ENCODE measurements at regions not wholly inside any gene's neighbourhood (a gene's known extent, or its start where the extent isn't known, plus 50 kb on each side); places are given as distances from the start of the nearest gene placed in this dataset.
"Not testable (repeated sequence)": the region's sequence is repeated elsewhere in the genome, so short reads cannot be mapped to it uniquely, and the experiment has no call there.

DNA sequence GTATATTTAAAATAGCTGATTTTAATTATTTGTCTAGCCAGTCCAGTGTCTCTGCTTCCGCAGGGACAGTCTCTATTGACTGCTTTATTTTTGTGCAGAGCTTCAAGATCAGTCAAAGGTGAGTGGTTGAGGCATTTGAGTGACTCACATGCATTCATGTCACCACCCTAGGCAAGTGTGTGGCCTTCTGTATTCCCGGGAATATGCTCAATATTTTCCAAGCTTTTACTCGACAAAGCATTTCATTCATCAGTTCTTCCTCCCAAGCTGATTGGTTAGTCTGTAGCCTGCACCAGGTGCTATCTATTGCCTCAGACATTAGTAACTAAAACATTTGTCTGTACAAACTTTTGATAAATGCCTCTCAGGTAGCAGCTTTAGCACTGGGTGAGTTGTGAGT, 471.5 kb upstream of the NRG3 start:
- Histone ChIP-seq H3K27me3 (ENCODE audit: low read depth, low read length) (no peaks in the 10 kb centered on the region), H3K9me3 (ENCODE audit: control insufficient read depth in 1 of 2, low read length in 2 of 2) (no peaks in the 10 kb centered on the region), H3K27ac (ENCODE audit: low read length) (no peak overlapping the region), H3K36me3 (ENCODE audit: control insufficient read depth in 1 of 2, insufficient read depth in 2 of 2, low read length in 2 of 2) (no peaks in the 10 kb centered on the region), H3K4me3 (ENCODE audit: low read depth in 1 of 2, low read length in 2 of 2) (no peak overlapping the region), H3K4me1 (ENCODE audit: control insufficient read depth in 1 of 2, insufficient read depth in 2 of 2, low read length in 2 of 2) (no peaks in the 10 kb centered on the region)

- Histone ChIP-seq H3K27me3 (ENCODE audit: low read depth, low read length) (no peaks in the 10 kb centered on the region), H3K36me3 (ENCODE audit: control insufficient read depth in 1 of 2, insufficient read depth in 2 of 2, low read length in 2 of 2) (no peaks in the 10 kb centered on the region), H3K27ac (ENCODE audit: low read length) (no peak overlapping the region), H3K4me1 (ENCODE audit: control insufficient read depth in 1 of 2, insufficient read depth in 2 of 2, low read length in 2 of 2) (no peaks in the 10 kb centered on the region), H3K9me3 (ENCODE audit: control insufficient read depth in 1 of 2, low read length in 2 of 2) (no peaks in the 10 kb centered on the region), H3K4me3 (ENCODE audit: low read depth in 1 of 2, low read length in 2 of 2) (no peak overlapping the region)
These were observed 469.6 kb upstream of the NRG3 start for GRCh38 chr10:81405399-81405798.

- no peaks in the 10 kb centered on the region for H3K9me3 ChIP-seq (ENCODE audit: control insufficient read depth in 1 of 2, low read length in 2 of 2)
- no peaks in the 10 kb centered on the region for H3K4me1 ChIP-seq (ENCODE audit: control insufficient read depth in 1 of 2, insufficient read depth in 2 of 2, low read length in 2 of 2)
- H3K27ac ChIP-seq (ENCODE audit: low read length), result no peak overlapping the region
- H3K27me3 ChIP-seq (ENCODE audit: low read depth, low read length), result no peaks in the 10 kb centered on the region
- H3K4me3 ChIP-seq (ENCODE audit: low read depth in 1 of 2, low read length in 2 of 2), result no peak overlapping the region
- H3K36me3 ChIP-seq (ENCODE audit: control insufficient read depth in 1 of 2, insufficient read depth in 2 of 2, low read length in 2 of 2), result no peaks in the 10 kb centered on the region
These were observed 461.0 kb upstream of the NRG3 start for GRCh38 chr10:81414038-81414437.

DNA sequence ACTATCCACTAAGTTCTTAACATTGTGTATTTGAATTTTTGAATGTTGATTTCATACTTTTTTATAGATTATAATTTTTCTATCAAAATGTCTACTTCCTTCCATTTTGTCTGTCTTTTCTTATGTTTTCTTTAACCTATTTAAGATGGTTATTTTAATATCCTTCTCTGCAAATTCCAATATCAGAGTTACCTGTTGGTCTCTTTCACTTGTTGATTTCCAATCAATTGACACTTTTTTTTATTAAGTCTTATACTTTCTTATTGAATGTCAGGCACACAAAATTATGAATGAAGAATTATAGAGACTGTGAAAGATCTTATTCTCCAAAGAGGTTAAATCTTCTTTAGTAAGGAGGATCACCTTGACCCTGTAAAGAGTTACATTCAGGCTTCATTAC, 448.3 kb upstream of the NRG3 start:
- no peak overlapping the region for H3K4me3 ChIP-seq (ENCODE audit: low read depth in 1 of 2, low read length in 2 of 2)
- no peaks in the 10 kb centered on the region for H3K4me1 ChIP-seq (ENCODE audit: control insufficient read depth in 1 of 2, insufficient read depth in 2 of 2, low read length in 2 of 2)
- peaks cover 0 to 2% of the 10 kb centered on the region in 2 donors for H3K9me3 ChIP-seq (ENCODE audit: control insufficient read depth in 1 of 2, low read length in 2 of 2)
- no peaks in the 10 kb centered on the region for H3K27me3 ChIP-seq (ENCODE audit: low read depth, low read length)
- no peaks in the 10 kb centered on the region for H3K36me3 ChIP-seq (ENCODE audit: control insufficient read depth in 1 of 2, insufficient read depth in 2 of 2, low read length in 2 of 2)
- no peak overlapping the region for H3K27ac ChIP-seq (ENCODE audit: low read length)

GRCh38 chr10:81428456-81429134, 446.4 kb upstream of the NRG3 start:
- Histone ChIP-seq H3K27ac (ENCODE audit: low read length) (no peak overlapping the region), H3K36me3 (ENCODE audit: control insufficient read depth in 1 of 2, insufficient read depth in 2 of 2, low read length in 2 of 2) (no peaks in the 10 kb centered on the region), H3K27me3 (ENCODE audit: low read depth, low read length) (no peaks in the 10 kb centered on the region), H3K4me1 (ENCODE audit: control insufficient read depth in 1 of 2, insufficient read depth in 2 of 2, low read length in 2 of 2) (no peaks in the 10 kb centered on the region), H3K9me3 (ENCODE audit: control insufficient read depth in 1 of 2, low read length in 2 of 2) (no peaks in the 10 kb centered on the region), H3K4me3 (ENCODE audit: low read depth in 1 of 2, low read length in 2 of 2) (no peak overlapping the region)

DNA sequence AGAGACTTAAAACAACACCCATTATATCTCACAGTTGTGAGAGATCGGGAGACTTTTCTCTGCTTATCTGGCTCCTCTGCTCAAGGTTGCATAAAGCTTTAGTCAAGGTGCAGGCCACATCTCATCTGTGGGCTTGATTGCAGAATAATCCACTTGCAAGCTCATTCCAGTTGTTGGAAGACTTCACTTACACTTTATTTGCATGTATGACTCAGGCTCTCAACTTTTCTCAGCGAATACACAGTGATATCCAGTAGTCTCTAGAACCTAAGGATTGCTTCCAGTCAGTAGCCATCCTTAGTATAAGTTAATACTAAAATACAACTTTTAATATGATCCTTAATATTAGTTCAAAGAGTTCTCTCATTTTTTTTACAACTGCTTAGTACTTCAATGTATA, 435.5 kb upstream of the NRG3 start:
- H3K27me3 ChIP-seq (ENCODE audit: low read depth, low read length), result no peaks in the 10 kb centered on the region
- peaks cover 0 to 2% of the 10 kb centered on the region in 2 donors for H3K9me3 ChIP-seq (ENCODE audit: control insufficient read depth in 1 of 2, low read length in 2 of 2)
- no peak overlapping the region for H3K27ac ChIP-seq (ENCODE audit: low read length)
- no peaks in the 10 kb centered on the region for H3K4me1 ChIP-seq (ENCODE audit: control insufficient read depth in 1 of 2, insufficient read depth in 2 of 2, low read length in 2 of 2)
- H3K4me3 ChIP-seq (ENCODE audit: low read depth in 1 of 2, low read length in 2 of 2), result no peak overlapping the region
- no peaks in the 10 kb centered on the region for H3K36me3 ChIP-seq (ENCODE audit: control insufficient read depth in 1 of 2, insufficient read depth in 2 of 2, low read length in 2 of 2)

DNA sequence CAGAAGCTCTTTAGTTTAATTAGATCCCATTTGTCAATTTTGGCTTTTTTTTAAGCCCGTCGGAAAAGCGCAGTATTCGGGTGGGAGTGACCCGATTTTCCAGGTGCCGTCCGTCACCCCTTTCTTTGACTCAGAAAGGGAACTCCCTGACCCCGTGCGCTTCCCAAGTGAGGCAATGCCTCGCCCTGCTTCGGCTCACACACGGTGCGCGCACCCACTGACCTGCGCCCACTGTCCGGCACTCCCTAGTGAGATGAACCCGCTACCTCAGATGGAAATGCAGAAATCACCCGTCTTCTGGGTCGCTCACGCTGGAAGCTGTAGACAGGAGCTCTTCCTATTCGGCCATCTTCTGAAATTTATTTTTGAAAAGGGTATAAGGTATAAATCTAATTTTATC, 433.4 kb upstream of the NRG3 start:
- H3K36me3 ChIP-seq (ENCODE audit: control insufficient read depth in 1 of 2, insufficient read depth in 2 of 2, low read length in 2 of 2); H3K4me3 ChIP-seq (ENCODE audit: low read depth in 1 of 2, low read length in 2 of 2); H3K9me3 ChIP-seq (ENCODE audit: control insufficient read depth in 1 of 2, low read length in 2 of 2); H3K27me3 ChIP-seq (ENCODE audit: low read depth, low read length); H3K27ac ChIP-seq (ENCODE audit: low read length); H3K4me1 ChIP-seq (ENCODE audit: control insufficient read depth in 1 of 2, insufficient read depth in 2 of 2, low read length in 2 of 2): not testable (repeated sequence)

DNA sequence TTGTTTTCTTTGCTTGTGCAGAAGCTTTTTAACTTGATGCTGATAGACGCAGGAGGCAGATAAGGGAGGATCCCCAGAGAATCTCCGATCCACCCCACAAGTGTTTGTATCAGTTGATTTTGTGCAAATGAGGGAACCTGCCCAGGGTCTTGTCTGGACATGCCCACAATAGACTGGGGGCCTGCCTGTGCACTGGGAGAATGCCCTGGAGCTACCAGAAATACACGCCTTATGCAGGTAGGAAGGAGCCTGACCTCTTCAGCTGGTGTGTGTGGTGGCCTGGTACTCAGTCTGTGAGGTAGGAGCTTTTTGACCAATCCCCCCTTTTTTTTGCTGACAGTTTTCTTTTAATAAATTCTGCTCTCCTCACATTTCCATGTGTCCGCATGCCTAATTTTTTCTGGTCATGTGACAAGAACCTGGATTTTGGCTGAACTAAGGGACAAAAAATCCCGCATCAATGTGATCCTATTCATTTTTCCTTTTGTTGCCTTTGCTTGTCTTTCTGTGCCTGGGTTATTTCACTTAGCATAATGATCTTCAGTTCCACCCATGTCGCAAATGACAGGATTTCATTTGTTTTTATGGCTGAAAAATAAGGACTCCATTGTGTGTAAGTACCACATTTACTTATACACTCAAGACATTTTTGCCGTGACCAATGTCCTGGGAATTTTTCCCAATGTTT, 430.6 kb upstream of the NRG3 start:
- H3K9me3 ChIP-seq (ENCODE audit: control insufficient read depth in 1 of 2, low read length in 2 of 2), result peaks cover 0 to 2% of the 10 kb centered on the region in 2 donors
- no peaks in the 10 kb centered on the region for H3K4me1 ChIP-seq (ENCODE audit: control insufficient read depth in 1 of 2, insufficient read depth in 2 of 2, low read length in 2 of 2)
- no peak overlapping the region for H3K27ac ChIP-seq (ENCODE audit: low read length)
- no peaks in the 10 kb centered on the region for H3K36me3 ChIP-seq (ENCODE audit: control insufficient read depth in 1 of 2, insufficient read depth in 2 of 2, low read length in 2 of 2)
- H3K27me3 ChIP-seq (ENCODE audit: low read depth, low read length), result no peaks in the 10 kb centered on the region
- no peak overlapping the region for H3K4me3 ChIP-seq (ENCODE audit: low read depth in 1 of 2, low read length in 2 of 2)

GRCh38 chr10:81450651-81451050, 424.3 kb upstream of the NRG3 start:
- H3K27me3 ChIP-seq (ENCODE audit: low read depth, low read length), result no peaks in the 10 kb centered on the region
- no peaks in the 10 kb centered on the region for H3K36me3 ChIP-seq (ENCODE audit: control insufficient read depth in 1 of 2, insufficient read depth in 2 of 2, low read length in 2 of 2)
- H3K4me3 ChIP-seq (ENCODE audit: low read depth in 1 of 2, low read length in 2 of 2), result no peak overlapping the region
- H3K27ac ChIP-seq (ENCODE audit: low read length), result no peak overlapping the region
- no peaks in the 10 kb centered on the region for H3K9me3 ChIP-seq (ENCODE audit: control insufficient read depth in 1 of 2, low read length in 2 of 2)
- H3K4me1 ChIP-seq (ENCODE audit: control insufficient read depth in 1 of 2, insufficient read depth in 2 of 2, low read length in 2 of 2), result no peaks in the 10 kb centered on the region

DNA sequence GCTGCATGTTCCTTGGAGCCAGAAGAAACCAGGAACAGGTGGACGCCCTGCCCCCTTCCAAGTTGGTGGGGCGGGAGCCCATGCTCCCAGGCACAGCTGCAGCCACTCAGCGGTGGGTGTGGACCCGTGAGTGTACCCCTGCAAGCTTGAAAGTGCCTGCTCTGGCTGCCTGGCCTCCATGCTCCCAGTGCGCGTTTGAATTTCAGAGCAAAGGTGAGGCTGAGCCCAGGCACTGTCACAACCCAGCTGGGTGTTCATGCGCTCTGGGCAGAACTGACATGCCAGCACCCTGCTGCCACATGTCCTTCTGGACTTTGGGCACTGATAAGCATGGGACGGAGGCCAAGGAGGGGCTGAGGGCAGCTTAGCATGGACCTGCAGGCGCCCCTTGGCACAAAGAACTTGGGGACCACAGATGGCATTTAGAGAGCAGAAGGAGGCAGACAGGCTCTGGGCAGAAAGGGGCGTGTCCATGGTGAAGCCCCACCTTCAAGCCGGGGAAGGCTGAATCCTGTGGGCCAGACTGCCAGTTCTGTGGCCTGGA, 402.0 kb upstream of the NRG3 start:
- Histone ChIP-seq H3K36me3 (ENCODE audit: control insufficient read depth in 1 of 2, insufficient read depth in 2 of 2, low read length in 2 of 2) (no peaks in the 10 kb centered on the region), H3K4me1 (ENCODE audit: control insufficient read depth in 1 of 2, insufficient read depth in 2 of 2, low read length in 2 of 2) (no peaks in the 10 kb centered on the region), H3K27me3 (ENCODE audit: low read depth, low read length) (no peaks in the 10 kb centered on the region), H3K4me3 (ENCODE audit: low read depth in 1 of 2, low read length in 2 of 2) (no peak overlapping the region), H3K27ac (ENCODE audit: low read length) (no peak overlapping the region), H3K9me3 (ENCODE audit: control insufficient read depth in 1 of 2, low read length in 2 of 2) (peaks cover 0 to under 1% of the 10 kb centered on the region in 2 donors)

DNA sequence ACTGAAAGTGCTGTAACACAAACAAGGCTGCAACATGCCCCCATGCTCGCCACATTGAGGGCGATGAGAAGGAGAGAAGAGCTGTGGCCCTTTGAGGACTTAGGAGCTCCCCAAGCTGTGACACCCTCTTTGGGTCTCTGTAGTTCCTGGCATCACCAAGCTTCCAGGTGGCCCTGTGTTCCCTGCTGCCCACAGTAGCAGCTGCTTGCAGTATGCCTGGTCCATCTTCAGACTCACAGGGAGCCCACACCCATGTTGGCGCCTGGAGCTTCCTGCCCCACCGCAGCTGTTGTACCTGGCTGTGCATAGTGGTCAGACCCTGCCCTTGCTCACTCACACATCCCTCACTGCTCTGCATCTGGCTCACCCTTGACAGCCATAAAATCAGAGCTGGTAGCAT, 401.2 kb upstream of the NRG3 start:
- no peaks in the 10 kb centered on the region for H3K4me1 ChIP-seq (ENCODE audit: control insufficient read depth in 1 of 2, insufficient read depth in 2 of 2, low read length in 2 of 2)
- no peaks in the 10 kb centered on the region for H3K9me3 ChIP-seq (ENCODE audit: control insufficient read depth in 1 of 2, low read length in 2 of 2)
- H3K27ac ChIP-seq (ENCODE audit: low read length), result no peak overlapping the region
- no peaks in the 10 kb centered on the region for H3K36me3 ChIP-seq (ENCODE audit: control insufficient read depth in 1 of 2, insufficient read depth in 2 of 2, low read length in 2 of 2)
- no peak overlapping the region for H3K4me3 ChIP-seq (ENCODE audit: low read depth in 1 of 2, low read length in 2 of 2)
- H3K27me3 ChIP-seq (ENCODE audit: low read depth, low read length), result no peaks in the 10 kb centered on the region

Data from muscle layer of duodenum (tissue), 2 donors.